ENCODE measurements at regions not wholly inside any gene's neighbourhood (a gene's known extent, or its start where the extent isn't known, plus 50 kb on each side); places are given as distances from the start of the nearest gene placed in this dataset.

DNA sequence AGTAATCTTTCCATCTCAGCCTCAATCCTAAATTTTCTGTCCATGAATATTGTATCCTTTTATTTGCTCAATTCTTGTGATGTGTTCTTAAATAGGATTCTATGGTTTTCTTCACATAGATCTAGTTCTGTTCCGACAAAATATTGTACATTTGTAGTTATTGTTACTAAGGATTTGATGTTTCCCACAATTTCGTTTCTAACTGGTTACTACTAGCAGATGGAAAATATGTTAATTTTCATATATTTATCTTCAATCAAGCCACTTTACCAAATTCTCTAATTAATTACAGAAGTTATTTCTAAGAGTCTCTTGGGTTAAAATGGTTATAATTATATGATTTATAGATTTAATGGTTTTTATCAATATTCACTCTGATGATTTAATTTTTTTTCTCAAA, 60.3 kb downstream of the SEC61B start:
- Histone ChIP-seq H3K27ac (ENCODE audit: low read depth in 1 of 2, low read length in 1 of 2) (no peak overlapping the region), H3K27me3 (ENCODE audit: control insufficient read depth in 3 of 3, insufficient read depth in 3 of 3, low read length in 2 of 3) (no peaks in the 10 kb centered on the region), H3K4me3 (no peak overlapping the region), H3K9me3 (ENCODE audit: control insufficient read depth in 4 of 4, insufficient read depth in 3 of 4, low read length in 3 of 4) (no peaks in the 10 kb centered on the region), H3K4me1 (ENCODE audit: control insufficient read depth in 5 of 5, insufficient read depth in 5 of 5, low read length in 5 of 5) (no peaks in the 10 kb centered on the region), H3K36me3 (ENCODE audit: control insufficient read depth in 4 of 4, insufficient read depth in 4 of 4, low read length in 4 of 4) (no peaks in the 10 kb centered on the region), H3K9ac (ENCODE audit: insufficient read depth in 1 of 2, low read length in 2 of 2) (no peak overlapping the region)
- no peak for ATAC-seq (ENCODE audit: insufficient read depth, low FRiP score)
- no peak for DNase-seq
- TF ChIP-seq, protein P1, sequence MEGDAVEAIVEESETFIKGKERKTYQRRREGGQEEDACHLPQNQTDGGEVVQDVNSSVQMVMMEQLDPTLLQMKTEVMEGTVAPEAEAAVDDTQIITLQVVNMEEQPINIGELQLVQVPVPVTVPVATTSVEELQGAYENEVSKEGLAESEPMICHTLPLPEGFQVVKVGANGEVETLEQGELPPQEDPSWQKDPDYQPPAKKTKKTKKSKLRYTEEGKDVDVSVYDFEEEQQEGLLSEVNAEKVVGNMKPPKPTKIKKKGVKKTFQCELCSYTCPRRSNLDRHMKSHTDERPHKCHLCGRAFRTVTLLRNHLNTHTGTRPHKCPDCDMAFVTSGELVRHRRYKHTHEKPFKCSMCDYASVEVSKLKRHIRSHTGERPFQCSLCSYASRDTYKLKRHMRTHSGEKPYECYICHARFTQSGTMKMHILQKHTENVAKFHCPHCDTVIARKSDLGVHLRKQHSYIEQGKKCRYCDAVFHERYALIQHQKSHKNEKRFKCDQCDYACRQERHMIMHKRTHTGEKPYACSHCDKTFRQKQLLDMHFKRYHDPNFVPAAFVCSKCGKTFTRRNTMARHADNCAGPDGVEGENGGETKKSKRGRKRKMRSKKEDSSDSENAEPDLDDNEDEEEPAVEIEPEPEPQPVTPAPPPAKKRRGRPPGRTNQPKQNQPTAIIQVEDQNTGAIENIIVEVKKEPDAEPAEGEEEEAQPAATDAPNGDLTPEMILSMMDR (IDR thresholded peaks at IDR 0.05; ENCODE audit: control extremely low read depth, extremely low read depth): no peak
- WGBS, 2 donors: 87 to 92% methylated on average over 2 of the region's 2 CpGs

DNA sequence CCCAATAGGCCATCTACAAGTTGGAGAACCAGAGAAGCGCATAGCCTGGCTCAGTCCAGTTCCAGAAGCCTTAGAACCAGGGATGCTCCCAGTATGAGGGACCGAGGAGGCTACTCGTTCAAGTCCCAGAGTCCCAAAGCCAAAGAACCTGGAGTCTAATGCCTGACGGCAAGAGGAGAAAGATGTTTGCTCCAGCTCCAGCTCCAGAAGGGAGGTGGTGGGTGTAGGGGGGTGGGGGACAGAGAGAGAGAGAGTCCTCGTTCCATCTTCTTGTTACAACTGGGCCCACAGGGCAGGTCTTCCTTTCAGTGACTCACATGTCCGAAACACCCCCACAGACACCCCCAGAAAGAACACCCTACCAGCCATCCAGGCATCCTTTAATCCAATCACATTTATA, 63.9 kb downstream of the SEC61B start:
- no peak for ATAC-seq (ENCODE audit: insufficient read depth, low FRiP score)
- no peaks in the 10 kb centered on the region for H3K4me1 ChIP-seq (ENCODE audit: control insufficient read depth in 5 of 5, insufficient read depth in 5 of 5, low read length in 5 of 5)
- 89 to 93% methylated on average over 6 of the region's 6 CpGs for WGBS, 2 donors

DNA sequence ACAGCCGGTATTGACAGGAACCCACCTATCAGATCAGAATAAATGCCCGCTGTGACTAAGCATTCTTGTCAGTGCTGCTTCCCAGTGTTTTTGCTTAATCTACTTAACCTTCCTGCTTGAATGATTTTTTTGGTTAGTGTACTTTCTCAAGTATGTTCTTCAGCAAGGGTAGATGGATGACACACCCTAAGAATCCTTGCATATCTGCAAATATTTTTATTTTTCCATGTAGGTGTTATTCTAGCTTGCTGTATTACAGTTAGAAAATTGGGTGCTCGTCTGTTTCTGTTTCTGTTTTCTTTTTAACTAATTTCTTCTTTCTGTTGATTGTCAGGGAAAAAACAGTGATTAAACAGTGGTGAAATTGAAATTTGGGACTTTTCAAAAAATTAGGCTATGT, 64.5 kb downstream of the SEC61B start:
- Histone ChIP-seq H3K4me1 (ENCODE audit: control insufficient read depth in 5 of 5, insufficient read depth in 5 of 5, low read length in 5 of 5) (no peaks in the 10 kb centered on the region), H3K9me3 (ENCODE audit: control insufficient read depth in 4 of 4, insufficient read depth in 3 of 4, low read length in 3 of 4) (no peaks in the 10 kb centered on the region), H3K4me3 (no peak overlapping the region), H3K36me3 (ENCODE audit: control insufficient read depth in 4 of 4, insufficient read depth in 4 of 4, low read length in 4 of 4) (no peaks in the 10 kb centered on the region), H3K9ac (ENCODE audit: insufficient read depth in 1 of 2, low read length in 2 of 2) (no peak overlapping the region), H3K27me3 (ENCODE audit: control insufficient read depth in 3 of 3, insufficient read depth in 3 of 3, low read length in 2 of 3) (no peaks in the 10 kb centered on the region), H3K27ac (ENCODE audit: low read depth in 1 of 2, low read length in 1 of 2) (no peak overlapping the region)
- TF ChIP-seq, protein P1 (IDR thresholded peaks at IDR 0.05; ENCODE audit: control extremely low read depth, extremely low read depth): no peak
- WGBS, 2 donors: 64 to 67% methylated on average over 3 of the region's 3 CpGs
- DNase-seq: no peak
- ATAC-seq (ENCODE audit: insufficient read depth, low FRiP score): no peak

More for the DNA sequence above, 63.9 kb downstream of the SEC61B start:
- Histone ChIP-seq H3K9me3 (ENCODE audit: control insufficient read depth in 4 of 4, insufficient read depth in 3 of 4, low read length in 3 of 4) (no peaks in the 10 kb centered on the region), H3K27ac (ENCODE audit: low read depth in 1 of 2, low read length in 1 of 2) (no peak overlapping the region), H3K4me3 (no peak overlapping the region), H3K27me3 (ENCODE audit: control insufficient read depth in 3 of 3, insufficient read depth in 3 of 3, low read length in 2 of 3) (no peaks in the 10 kb centered on the region), H3K9ac (ENCODE audit: insufficient read depth in 1 of 2, low read length in 2 of 2) (no peak overlapping the region), H3K36me3 (ENCODE audit: control insufficient read depth in 4 of 4, insufficient read depth in 4 of 4, low read length in 4 of 4) (no peaks in the 10 kb centered on the region)
- TF ChIP-seq, protein P1 (IDR thresholded peaks at IDR 0.05; ENCODE audit: control extremely low read depth, extremely low read depth): no peak
- DNase-seq: no peak

DNA sequence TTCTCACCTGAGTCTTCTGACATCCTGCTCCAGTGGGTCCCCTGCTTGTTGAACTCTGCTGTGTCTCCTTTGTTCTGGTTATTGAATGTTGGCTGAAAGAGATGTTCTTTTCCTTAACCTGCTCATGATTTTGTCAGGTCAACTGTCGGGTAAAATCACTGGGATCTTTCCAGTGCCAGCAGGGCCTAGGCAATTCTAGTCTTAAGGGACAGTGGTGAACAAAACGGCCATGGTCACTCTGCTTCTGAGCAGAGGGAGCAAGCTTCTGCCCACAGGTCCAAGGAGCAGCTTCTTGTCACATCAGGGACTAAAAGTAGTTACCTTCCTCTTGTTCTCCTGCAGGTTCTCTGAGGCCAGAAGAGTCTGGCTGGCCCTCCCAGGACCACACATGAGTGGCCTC, 65.6 kb downstream of the SEC61B start:
- ATAC-seq (ENCODE audit: insufficient read depth, low FRiP score): no peak
- Histone ChIP-seq H3K27me3 (ENCODE audit: control insufficient read depth in 3 of 3, insufficient read depth in 3 of 3, low read length in 2 of 3) (peaks cover 0 to 6% (median 0%) of the 10 kb centered on the region in 3 donors), H3K27ac (ENCODE audit: low read depth in 1 of 2, low read length in 1 of 2) (no peak overlapping the region), H3K4me1 (ENCODE audit: control insufficient read depth in 5 of 5, insufficient read depth in 5 of 5, low read length in 5 of 5) (no peaks in the 10 kb centered on the region), H3K36me3 (ENCODE audit: control insufficient read depth in 4 of 4, insufficient read depth in 4 of 4, low read length in 4 of 4) (no peaks in the 10 kb centered on the region), H3K4me3 (no peak overlapping the region), H3K9ac (ENCODE audit: insufficient read depth in 1 of 2, low read length in 2 of 2) (no peak overlapping the region), H3K9me3 (ENCODE audit: control insufficient read depth in 4 of 4, insufficient read depth in 3 of 4, low read length in 3 of 4) (no peaks in the 10 kb centered on the region)
- no peak for DNase-seq
- WGBS, 2 donors: 91 to 94% methylated on average over 2 of the region's 2 CpGs
- TF ChIP-seq, protein P1 (IDR thresholded peaks at IDR 0.05; ENCODE audit: control extremely low read depth, extremely low read depth): no peak
